Gastroesophageal sphincter (tissue), 3 donors: ENCODE measurements at regions not wholly inside any gene's neighbourhood (a gene's known extent, or its start where the extent isn't known, plus 50 kb on each side); places are given as distances from the start of the nearest gene placed in this dataset.

Source experiments
- POLR2A ChIP-seq, 2 donors: fragments of 450-650 bp; IDR thresholded peaks; one replicate each; pipeline ENCODE4 v1.6.1; 2017; ENCODE audit warnings: antibody characterized with exemption in 2 of 2, mild to moderate bottlenecking in 2 of 2, moderate library complexity in 1 of 2
- TF ChIP-seq, protein P1 (sequence below), 4 experiments: fragments of 200-600 bp in 2 of 4; fragments of 450-650 bp in 2 of 4; sonication (generic) in 1 of 4; IDR thresholded peaks; one replicate each; pipeline ENCODE4 v1.5.1; 2017 to 2019; ENCODE audit warnings: antibody characterized with exemption in 4 of 4, mild to moderate bottlenecking in 2 of 4, moderate library complexity in 2 of 4

DNA sequence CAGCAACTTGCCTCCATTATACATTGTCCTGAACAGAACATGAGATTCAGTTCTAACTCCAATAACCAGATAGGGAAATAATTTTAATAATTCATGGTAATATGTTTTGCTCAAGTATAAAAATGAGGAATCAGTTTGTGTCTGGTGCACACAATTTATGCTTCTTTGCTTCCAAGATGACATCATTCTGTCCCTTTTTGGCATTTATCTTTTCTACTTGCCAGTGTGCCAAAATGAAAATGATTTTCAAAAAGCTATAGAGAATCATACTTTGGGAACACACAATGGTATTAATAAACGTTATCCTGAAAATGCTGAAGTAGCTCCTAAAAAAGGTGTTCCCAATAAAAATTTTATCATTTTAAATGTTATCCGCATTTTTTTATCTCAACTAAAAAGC lies 519.0 kb downstream of the CAAP1 start:
- TF ChIP-seq, protein P1, sequence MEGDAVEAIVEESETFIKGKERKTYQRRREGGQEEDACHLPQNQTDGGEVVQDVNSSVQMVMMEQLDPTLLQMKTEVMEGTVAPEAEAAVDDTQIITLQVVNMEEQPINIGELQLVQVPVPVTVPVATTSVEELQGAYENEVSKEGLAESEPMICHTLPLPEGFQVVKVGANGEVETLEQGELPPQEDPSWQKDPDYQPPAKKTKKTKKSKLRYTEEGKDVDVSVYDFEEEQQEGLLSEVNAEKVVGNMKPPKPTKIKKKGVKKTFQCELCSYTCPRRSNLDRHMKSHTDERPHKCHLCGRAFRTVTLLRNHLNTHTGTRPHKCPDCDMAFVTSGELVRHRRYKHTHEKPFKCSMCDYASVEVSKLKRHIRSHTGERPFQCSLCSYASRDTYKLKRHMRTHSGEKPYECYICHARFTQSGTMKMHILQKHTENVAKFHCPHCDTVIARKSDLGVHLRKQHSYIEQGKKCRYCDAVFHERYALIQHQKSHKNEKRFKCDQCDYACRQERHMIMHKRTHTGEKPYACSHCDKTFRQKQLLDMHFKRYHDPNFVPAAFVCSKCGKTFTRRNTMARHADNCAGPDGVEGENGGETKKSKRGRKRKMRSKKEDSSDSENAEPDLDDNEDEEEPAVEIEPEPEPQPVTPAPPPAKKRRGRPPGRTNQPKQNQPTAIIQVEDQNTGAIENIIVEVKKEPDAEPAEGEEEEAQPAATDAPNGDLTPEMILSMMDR (IDR thresholded peaks at IDR 0.05), result no peak
- TF ChIP-seq POLR2A (IDR thresholded peaks at IDR 0.05), result no peak
